Activated B cell treated with CpG ODN at 0.5 μM for 24 hours (primary cell): ENCODE measurements at regions not wholly inside any gene's neighbourhood (a gene's known extent, or its start where the extent isn't known, plus 50 kb on each side); places are given as distances from the start of the nearest gene placed in this dataset.
A peak's percentile ranks its signal among the peaks of the same experiment; 100 is the strongest.

Experiments used
- ATAC-seq: fragments of 200-7000 bp; cut with Tn5 transposase; one replicate; pipeline ENCODE4 v1.10.0; 2021; ENCODE audit warnings: low read depth, mild to moderate bottlenecking, moderate library complexity
- CTCF ChIA-PET: fragments of 350-600 bp; sonication (Branson Sonifier 250); formaldehyde crosslinking; loops from one replicate; lab custom pipeline; 2021; ENCODE audit warnings: antibody characterized with exemption; lab: Charles Lee
- POLR2A ChIA-PET: fragments of 350-600 bp; sonication (Branson Sonifier 250); formaldehyde crosslinking; loops from one replicate; lab custom pipeline; 2021; ENCODE audit warnings: antibody characterized with exemption; lab: Charles Lee
- DNase-seq: peaks from one replicate; pipeline ENCODE4 v3.0.0; 2022
- H3K27ac Mint-ChIP-seq: one replicate; pipeline ENCODE4 v1.8.0; 2020; ENCODE audit warnings: mixed read lengths
- H3K27me3 Mint-ChIP-seq: one replicate; pipeline ENCODE4 v1.8.0; 2021; ENCODE audit warnings: mixed read lengths
- H3K36me3 Mint-ChIP-seq: one replicate; pipeline ENCODE4 v1.8.0; 2021; ENCODE audit warnings: low read depth, mixed read lengths
- H3K4me1 Mint-ChIP-seq: one replicate; pipeline ENCODE4 v1.8.0; 2021; ENCODE audit warnings: mixed read lengths
- H3K4me3 Mint-ChIP-seq: one replicate; pipeline ENCODE4 v1.8.0; 2020; ENCODE audit warnings: mild to moderate bottlenecking, mixed read lengths
- H3K9me3 Mint-ChIP-seq: one replicate; pipeline ENCODE4 v1.8.0; 2020; ENCODE audit warnings: mixed read lengths
- intact Hi-C: fragments of 100-400 bp; cut with micrococcal nuclease; formaldehyde crosslinking; loops from one replicate; pipeline ENCODE4 v1.15.1; 2024
- TF ChIP-seq, protein P1 (sequence below): fragments of 200-600 bp; IDR thresholded peaks from one replicate; pipeline ENCODE4 v1.8.0; 2022; ENCODE audit warnings: antibody characterized with exemption, mild to moderate bottlenecking

DNA sequence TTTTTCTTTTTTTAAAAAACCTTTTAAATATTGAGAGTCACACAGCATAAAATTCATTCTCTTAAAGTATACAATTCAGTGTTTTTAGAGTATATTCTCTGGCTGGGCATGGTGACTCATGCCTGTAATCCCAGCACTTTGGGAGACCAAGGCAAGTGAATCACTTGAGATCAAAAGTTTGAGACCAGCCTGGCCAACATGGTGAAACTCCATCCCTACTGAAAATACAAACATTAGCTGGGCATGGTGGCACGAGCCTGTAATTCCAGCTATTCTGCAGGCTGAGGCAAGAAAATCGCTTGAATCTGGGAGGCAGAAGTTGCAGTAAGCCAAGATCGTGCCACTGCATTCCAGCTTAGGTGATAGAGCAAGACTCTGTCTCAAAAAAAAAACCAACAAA is 68.4 kb upstream of the BCAT1 start:
- intact Hi-C loops = no loop called here
- no peaks in the 10 kb centered on the region for H3K27me3 Mint-ChIP-seq
- H3K4me1 Mint-ChIP-seq = peaks cover 63% of the 10 kb centered on the region
- ChIA-PET POLR2A (interaction anchor here (0.6 to 12.0 kb wide), 5 partner anchors 8 to 36 kb away, joined by 3 to 184 read pairs (median 5); a partner anchor contains a TSS), CTCF (no interaction called here)
- TF ChIP-seq, protein P1, sequence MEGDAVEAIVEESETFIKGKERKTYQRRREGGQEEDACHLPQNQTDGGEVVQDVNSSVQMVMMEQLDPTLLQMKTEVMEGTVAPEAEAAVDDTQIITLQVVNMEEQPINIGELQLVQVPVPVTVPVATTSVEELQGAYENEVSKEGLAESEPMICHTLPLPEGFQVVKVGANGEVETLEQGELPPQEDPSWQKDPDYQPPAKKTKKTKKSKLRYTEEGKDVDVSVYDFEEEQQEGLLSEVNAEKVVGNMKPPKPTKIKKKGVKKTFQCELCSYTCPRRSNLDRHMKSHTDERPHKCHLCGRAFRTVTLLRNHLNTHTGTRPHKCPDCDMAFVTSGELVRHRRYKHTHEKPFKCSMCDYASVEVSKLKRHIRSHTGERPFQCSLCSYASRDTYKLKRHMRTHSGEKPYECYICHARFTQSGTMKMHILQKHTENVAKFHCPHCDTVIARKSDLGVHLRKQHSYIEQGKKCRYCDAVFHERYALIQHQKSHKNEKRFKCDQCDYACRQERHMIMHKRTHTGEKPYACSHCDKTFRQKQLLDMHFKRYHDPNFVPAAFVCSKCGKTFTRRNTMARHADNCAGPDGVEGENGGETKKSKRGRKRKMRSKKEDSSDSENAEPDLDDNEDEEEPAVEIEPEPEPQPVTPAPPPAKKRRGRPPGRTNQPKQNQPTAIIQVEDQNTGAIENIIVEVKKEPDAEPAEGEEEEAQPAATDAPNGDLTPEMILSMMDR = no peak
- DNase-seq (no peak), ATAC-seq (no peak)
- no peak overlapping the region for H3K27ac Mint-ChIP-seq
- H3K9me3 Mint-ChIP-seq = peaks cover 6% of the 10 kb centered on the region
- H3K4me3 Mint-ChIP-seq = no peak overlapping the region
- H3K36me3 Mint-ChIP-seq = no peaks in the 10 kb centered on the region

DNA sequence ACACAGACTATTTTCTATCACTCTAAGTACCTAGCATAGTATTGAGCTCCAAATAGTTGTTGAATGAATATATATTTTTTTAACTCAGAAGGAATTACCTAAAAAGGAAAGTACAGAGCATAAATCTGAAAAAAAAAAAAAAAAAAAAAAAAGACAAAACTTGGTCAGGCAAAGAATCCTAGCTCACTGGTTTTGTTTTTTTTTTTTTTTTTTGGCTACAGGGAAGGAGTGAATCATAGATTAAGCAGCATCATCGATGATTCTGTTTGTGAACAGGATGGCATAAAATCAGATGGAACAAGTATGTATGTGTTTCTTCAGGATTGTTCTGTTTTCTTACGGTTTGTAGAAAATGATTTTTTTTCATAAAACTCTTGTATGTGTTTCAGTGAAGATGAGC is 66.1 kb upstream of the BCAT1 start:
- no peak for DNase-seq
- Mint-ChIP-seq H3K36me3 (no peaks in the 10 kb centered on the region), H3K4me3 (no peak overlapping the region), H3K27ac (no peak overlapping the region), H3K9me3 (peaks cover 6% of the 10 kb centered on the region), H3K4me1 (peaks cover 45% of the 10 kb centered on the region), H3K27me3 (no peaks in the 10 kb centered on the region)
- intact Hi-C loops = no loop called here
- TF ChIP-seq, protein P1 = no peak
- ATAC-seq = no peak
- ChIA-PET CTCF (no interaction called here), POLR2A (interaction anchor here (0.6 to 12.0 kb wide), 6 partner anchors 10 to 128 kb away, joined by 3 to 184 read pairs (median 4); a partner anchor contains a TSS)

DNA sequence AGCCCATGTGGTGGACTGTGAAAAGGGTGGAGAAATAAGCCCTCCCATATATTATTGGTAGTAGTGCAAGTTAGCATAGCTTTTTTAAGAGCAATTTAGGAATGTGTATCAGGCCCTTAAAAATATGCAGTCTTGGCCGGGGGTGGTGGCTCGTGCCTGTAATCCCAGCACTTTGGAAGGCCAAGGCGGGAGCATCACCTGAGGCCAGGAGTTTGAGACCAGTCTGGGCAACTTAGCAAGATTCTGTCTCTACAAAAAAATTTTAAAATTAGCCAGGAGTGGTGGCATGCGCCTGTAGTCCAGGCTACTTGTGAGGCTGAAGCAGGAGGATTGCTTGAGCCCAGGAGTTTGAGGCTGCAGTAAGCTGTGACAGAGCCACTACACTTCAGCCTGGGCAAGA is 64.2 kb upstream of the BCAT1 start:
- ChIA-PET CTCF (no interaction called here), POLR2A (interaction anchor here (1.1 to 1.2 kb wide), 2 partner anchors 39 to 40 kb away, joined by 3 to 8 read pairs; no protein-coding TSS in a partner anchor)
- Mint-ChIP-seq H3K4me1 (peaks cover 36% of the 10 kb centered on the region), H3K27ac (no peak overlapping the region), H3K36me3 (no peaks in the 10 kb centered on the region), H3K9me3 (no peaks in the 10 kb centered on the region), H3K4me3 (no peak overlapping the region), H3K27me3 (no peaks in the 10 kb centered on the region)
- no peak for ATAC-seq
- TF ChIP-seq, protein P1 = no peak
- intact Hi-C loops = no loop called here
- DNase-seq = no peak

DNA sequence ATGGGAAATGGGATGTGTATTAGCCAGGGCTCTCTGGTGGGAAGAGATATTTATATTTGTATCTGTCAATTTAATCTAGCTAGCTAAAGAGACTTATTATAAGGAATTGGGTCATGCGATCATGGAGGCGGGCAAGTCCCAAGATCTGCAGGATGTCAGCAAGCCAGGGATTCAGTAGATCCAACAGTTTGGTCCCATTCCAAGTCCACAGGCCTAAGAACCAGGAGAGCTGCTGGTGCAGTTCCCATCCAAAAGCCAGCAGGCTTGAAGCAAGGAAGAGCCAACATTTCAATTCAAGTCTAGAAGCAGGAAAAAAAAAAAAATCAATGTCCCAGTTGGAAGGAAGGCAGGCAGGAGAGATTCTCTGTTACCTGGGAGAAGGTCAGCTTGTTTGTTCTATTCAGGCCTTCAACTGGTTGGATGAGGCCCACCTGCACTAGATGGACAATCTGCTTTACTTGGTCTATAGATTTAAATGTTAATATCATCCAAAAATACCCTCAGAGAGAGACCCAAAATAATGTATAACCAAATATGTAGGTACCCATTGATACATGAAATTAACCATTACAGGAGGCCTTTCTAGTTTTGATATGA is 60.7 kb upstream of the BCAT1 start:
- H3K9me3 Mint-ChIP-seq = no peaks in the 10 kb centered on the region
- TF ChIP-seq, protein P1 = no peak
- no peaks in the 10 kb centered on the region for H3K36me3 Mint-ChIP-seq
- CTCF ChIA-PET = interaction anchor here (1.0 kb wide), 1 partner anchor 17 kb away, joined by 3 read pairs; no protein-coding TSS in a partner anchor
- ATAC-seq = no peak
- peak overlapping the region; percentile 21 for H3K27ac Mint-ChIP-seq
- no peak overlapping the region for H3K4me3 Mint-ChIP-seq
- peaks cover 41% of the 10 kb centered on the region for H3K4me1 Mint-ChIP-seq
- POLR2A ChIA-PET = interaction anchor here (0.5 to 1.5 kb wide), 5 partner anchors 8 to 1823 kb away, joined by 3 to 12 read pairs (median 4); no protein-coding TSS in a partner anchor
- DNase-seq = no peak
- no peaks in the 10 kb centered on the region for H3K27me3 Mint-ChIP-seq
- intact Hi-C loops = no loop called here

DNA sequence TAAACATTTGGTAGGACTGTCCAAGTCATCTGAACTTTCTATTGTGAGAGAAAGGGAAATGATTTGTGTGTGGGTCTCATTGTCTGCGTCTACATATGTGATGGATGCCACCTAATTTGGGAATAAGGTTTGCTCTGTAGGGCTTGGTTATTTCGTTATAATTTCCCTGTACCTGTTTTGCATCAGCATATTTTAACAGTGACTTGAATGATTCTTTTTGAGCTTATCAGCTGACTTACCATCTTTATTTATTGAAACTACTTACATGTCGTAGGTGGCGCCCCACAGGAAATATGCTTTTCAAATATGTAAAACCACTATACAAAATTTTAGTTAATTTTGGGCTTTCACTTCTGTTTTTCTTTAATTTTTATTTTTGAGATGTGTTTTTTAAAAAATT is 56.5 kb upstream of the BCAT1 start:
- DNase-seq = no peak
- ATAC-seq = peak; percentile 65
- CTCF ChIA-PET = interaction anchor here (0.5 to 1.6 kb wide), 2 partner anchors 18 to 47 kb away, joined by 3 read pairs; a partner anchor contains a TSS
- POLR2A ChIA-PET = interaction anchor here (0.7 to 5.4 kb wide), 10 partner anchors 9 to 382 kb away, joined by 3 to 141 read pairs (median 3); partner anchors contain the start of gene KRAS
- peak overlapping the region; percentile 86 for H3K27ac Mint-ChIP-seq
- no peaks in the 10 kb centered on the region for H3K9me3 Mint-ChIP-seq
- peak overlapping the region; percentile 66 for H3K4me3 Mint-ChIP-seq
- intact Hi-C loops = loop anchor here (1.0 kb wide), 2 partner anchors 15 to 47 kb away; a partner anchor contains a TSS
- H3K27me3 Mint-ChIP-seq = no peaks in the 10 kb centered on the region
- H3K36me3 Mint-ChIP-seq = no peaks in the 10 kb centered on the region
- peaks cover 74% of the 10 kb centered on the region for H3K4me1 Mint-ChIP-seq
- TF ChIP-seq, protein P1 = no peak
